ENCODE measurements at regions not wholly inside any gene's neighbourhood (a gene's known extent, or its start where the extent isn't known, plus 50 kb on each side); places are given as distances from the start of the nearest gene placed in this dataset.

DNA sequence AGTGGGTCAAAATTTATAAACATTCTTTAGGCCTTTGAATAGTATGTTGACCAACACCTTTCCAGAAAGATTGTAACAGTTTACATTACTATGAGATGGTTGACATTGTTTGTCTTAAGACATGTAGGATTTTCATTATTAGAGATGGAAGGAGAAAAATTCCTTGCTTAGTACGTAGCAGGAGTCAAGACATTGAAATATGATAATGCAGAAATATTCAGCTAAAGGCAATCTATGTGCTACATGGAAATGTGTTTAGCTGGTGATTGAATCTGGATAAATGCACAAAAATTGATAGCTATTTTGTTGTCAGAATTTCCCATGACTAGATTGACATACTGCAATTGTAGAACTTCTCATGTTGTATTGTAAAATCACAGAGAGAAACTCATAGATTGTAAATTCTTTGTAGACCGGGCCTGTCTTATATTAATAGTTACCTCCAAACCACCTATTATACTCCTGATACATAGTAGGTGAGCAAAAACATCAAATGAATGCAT is 370.4 kb upstream of the CBLB start:
- Histone ChIP-seq H3K4me1 (ENCODE audit: control insufficient read depth in 2 of 2, insufficient read depth in 2 of 2, low read length in 2 of 2) (no peaks in the 10 kb centered on the region), H3K9ac (ENCODE audit: low read depth in 1 of 2, low read length in 2 of 2) (no peak overlapping the region)

GRCh38 chr3:106241593-106241992 is 372.8 kb upstream of the CBLB start:
- Histone ChIP-seq H3K36me3 (ENCODE audit: control insufficient read depth in 2 of 2, insufficient read depth in 2 of 2, low read length in 2 of 2) (no peaks in the 10 kb centered on the region), H3K9ac (ENCODE audit: low read depth in 1 of 2, low read length in 2 of 2) (no peak overlapping the region), H3K4me1 (ENCODE audit: control insufficient read depth in 2 of 2, insufficient read depth in 2 of 2, low read length in 2 of 2) (no peaks in the 10 kb centered on the region), H3K4me3 (ENCODE audit: low read length in 2 of 2) (no peak overlapping the region), H3K27ac (ENCODE audit: low read depth in 2 of 2, low read length in 2 of 2) (no peak overlapping the region), H3K27me3 (ENCODE audit: control insufficient read depth in 2 of 2, insufficient read depth in 2 of 2, low read length in 2 of 2) (no peaks in the 10 kb centered on the region), H3K9me3 (ENCODE audit: control insufficient read depth in 2 of 2, low read length in 2 of 2) (no peaks in the 10 kb centered on the region)

More for the DNA sequence above, 370.4 kb upstream of the CBLB start:
- Histone ChIP-seq H3K4me3 (ENCODE audit: low read length in 2 of 2) (no peak overlapping the region), H3K27ac (ENCODE audit: low read depth in 2 of 2, low read length in 2 of 2) (no peak overlapping the region), H3K9me3 (ENCODE audit: control insufficient read depth in 2 of 2, low read length in 2 of 2) (no peaks in the 10 kb centered on the region), H3K36me3 (ENCODE audit: control insufficient read depth in 2 of 2, insufficient read depth in 2 of 2, low read length in 2 of 2) (no peaks in the 10 kb centered on the region), H3K27me3 (ENCODE audit: control insufficient read depth in 2 of 2, insufficient read depth in 2 of 2, low read length in 2 of 2) (no peaks in the 10 kb centered on the region)

DNA sequence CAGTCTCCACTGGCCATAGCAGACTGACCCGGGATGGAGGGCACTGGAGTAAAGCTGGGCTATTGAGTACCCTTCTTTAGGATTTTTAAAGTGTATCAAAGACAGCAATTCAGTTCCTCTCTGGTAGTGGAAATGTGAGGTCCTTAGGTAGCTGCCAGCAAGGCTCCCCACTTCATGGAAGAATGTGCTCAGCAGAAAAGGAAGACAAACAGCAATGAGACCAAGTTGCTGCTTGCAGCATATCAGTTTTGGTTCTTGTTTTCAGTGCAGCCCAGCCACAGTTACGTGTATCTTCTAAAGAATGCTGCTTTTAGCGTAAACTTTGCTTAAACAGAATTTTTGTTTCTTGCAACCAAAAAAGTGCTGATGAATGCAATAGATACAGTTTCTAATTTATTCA is 374.0 kb upstream of the CBLB start:
- Histone ChIP-seq H3K9me3 (ENCODE audit: control insufficient read depth in 2 of 2, low read length in 2 of 2) (no peaks in the 10 kb centered on the region), H3K4me3 (ENCODE audit: low read length in 2 of 2) (no peak overlapping the region), H3K9ac (ENCODE audit: low read depth in 1 of 2, low read length in 2 of 2) (no peak overlapping the region), H3K36me3 (ENCODE audit: control insufficient read depth in 2 of 2, insufficient read depth in 2 of 2, low read length in 2 of 2) (no peaks in the 10 kb centered on the region), H3K27me3 (ENCODE audit: control insufficient read depth in 2 of 2, insufficient read depth in 2 of 2, low read length in 2 of 2) (no peaks in the 10 kb centered on the region), H3K27ac (ENCODE audit: low read depth in 2 of 2, low read length in 2 of 2) (no peak overlapping the region), H3K4me1 (ENCODE audit: control insufficient read depth in 2 of 2, insufficient read depth in 2 of 2, low read length in 2 of 2) (no peaks in the 10 kb centered on the region)

GRCh38 chr3:106245400-106245799 is 376.6 kb upstream of the CBLB start:
- Histone ChIP-seq H3K27me3 (ENCODE audit: control insufficient read depth in 2 of 2, insufficient read depth in 2 of 2, low read length in 2 of 2) (no peaks in the 10 kb centered on the region), H3K9me3 (ENCODE audit: control insufficient read depth in 2 of 2, low read length in 2 of 2) (no peaks in the 10 kb centered on the region), H3K9ac (ENCODE audit: low read depth in 1 of 2, low read length in 2 of 2) (no peak overlapping the region), H3K4me3 (ENCODE audit: low read length in 2 of 2) (no peak overlapping the region), H3K4me1 (ENCODE audit: control insufficient read depth in 2 of 2, insufficient read depth in 2 of 2, low read length in 2 of 2) (no peaks in the 10 kb centered on the region), H3K36me3 (ENCODE audit: control insufficient read depth in 2 of 2, insufficient read depth in 2 of 2, low read length in 2 of 2) (no peaks in the 10 kb centered on the region), H3K27ac (ENCODE audit: low read depth in 2 of 2, low read length in 2 of 2) (no peak overlapping the region)

DNA sequence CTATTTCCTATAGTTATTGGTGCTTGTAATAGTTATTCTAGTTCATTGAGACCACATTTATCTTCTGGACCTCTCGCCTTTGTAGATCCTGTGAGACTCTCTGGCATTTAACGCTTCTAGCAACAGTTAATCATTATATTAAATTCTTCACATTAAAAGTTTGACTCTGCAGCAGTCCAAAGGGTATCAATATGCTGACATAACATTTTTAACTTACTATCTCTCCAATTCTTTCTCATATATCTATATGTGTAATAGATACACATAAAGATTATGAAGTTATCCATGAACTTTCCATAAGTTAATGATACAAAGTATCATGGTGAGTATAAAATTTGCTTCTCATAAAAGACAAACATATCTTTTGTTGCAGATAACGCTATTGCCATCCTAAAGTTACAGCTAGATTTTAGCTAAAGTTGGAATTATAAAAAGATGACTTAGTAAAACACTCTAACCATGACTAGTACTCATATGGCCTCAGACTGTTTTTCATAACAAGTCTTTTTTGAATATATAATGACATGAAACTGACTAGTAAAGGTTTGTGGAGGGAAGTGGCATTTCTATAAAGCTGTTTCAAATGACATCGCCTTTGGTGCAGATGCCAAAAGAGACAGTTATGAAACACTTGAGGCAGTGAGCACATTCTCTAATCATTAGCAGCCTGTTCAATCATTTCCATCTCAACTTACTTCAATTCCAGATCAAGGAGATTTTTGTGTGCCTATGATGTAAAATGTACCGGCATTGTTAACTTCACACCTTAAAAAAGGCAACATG is 379.3 kb upstream of the CBLB start:
- no peaks in the 10 kb centered on the region for H3K4me1 ChIP-seq (ENCODE audit: control insufficient read depth in 2 of 2, insufficient read depth in 2 of 2, low read length in 2 of 2)
- H3K27ac ChIP-seq (ENCODE audit: low read depth in 2 of 2, low read length in 2 of 2) = no peak overlapping the region
- H3K9ac ChIP-seq (ENCODE audit: low read depth in 1 of 2, low read length in 2 of 2) = no peak overlapping the region
- no peaks in the 10 kb centered on the region for H3K36me3 ChIP-seq (ENCODE audit: control insufficient read depth in 2 of 2, insufficient read depth in 2 of 2, low read length in 2 of 2)
- no peak overlapping the region for H3K4me3 ChIP-seq (ENCODE audit: low read length in 2 of 2)
- peaks cover 0 to 5% of the 10 kb centered on the region in 2 donors for H3K9me3 ChIP-seq (ENCODE audit: control insufficient read depth in 2 of 2, low read length in 2 of 2)
- no peaks in the 10 kb centered on the region for H3K27me3 ChIP-seq (ENCODE audit: control insufficient read depth in 2 of 2, insufficient read depth in 2 of 2, low read length in 2 of 2)

DNA sequence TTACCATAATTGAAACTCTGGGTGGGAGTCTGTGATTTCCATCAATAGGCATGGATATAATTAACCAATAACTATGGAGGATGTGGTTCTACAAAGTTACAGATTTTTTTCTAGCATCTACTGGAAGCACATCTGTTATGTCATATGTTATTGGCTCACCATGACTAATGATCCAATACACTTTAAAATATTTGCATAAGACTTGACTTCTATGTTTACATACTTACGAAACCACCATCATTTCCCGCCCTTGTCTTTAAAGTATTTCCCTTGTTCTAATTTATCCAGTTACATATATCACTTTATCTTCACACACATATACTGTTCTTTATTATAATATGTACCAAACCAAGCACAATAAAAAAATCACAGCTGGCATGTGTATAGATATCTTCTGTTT is 380.3 kb upstream of the CBLB start:
- no peak overlapping the region for H3K9ac ChIP-seq (ENCODE audit: low read depth in 1 of 2, low read length in 2 of 2)
- H3K27ac ChIP-seq (ENCODE audit: low read depth in 2 of 2, low read length in 2 of 2) = no peak overlapping the region
- no peaks in the 10 kb centered on the region for H3K36me3 ChIP-seq (ENCODE audit: control insufficient read depth in 2 of 2, insufficient read depth in 2 of 2, low read length in 2 of 2)
- no peak overlapping the region for H3K4me3 ChIP-seq (ENCODE audit: low read length in 2 of 2)
- H3K27me3 ChIP-seq (ENCODE audit: control insufficient read depth in 2 of 2, insufficient read depth in 2 of 2, low read length in 2 of 2) = no peaks in the 10 kb centered on the region
- H3K4me1 ChIP-seq (ENCODE audit: control insufficient read depth in 2 of 2, insufficient read depth in 2 of 2, low read length in 2 of 2) = no peaks in the 10 kb centered on the region
- peaks cover 0 to 5% of the 10 kb centered on the region in 2 donors for H3K9me3 ChIP-seq (ENCODE audit: control insufficient read depth in 2 of 2, low read length in 2 of 2)

- Histone ChIP-seq H3K4me1 (ENCODE audit: control insufficient read depth in 2 of 2, insufficient read depth in 2 of 2, low read length in 2 of 2) (no peaks in the 10 kb centered on the region), H3K27me3 (ENCODE audit: control insufficient read depth in 2 of 2, insufficient read depth in 2 of 2, low read length in 2 of 2) (no peaks in the 10 kb centered on the region), H3K9me3 (ENCODE audit: control insufficient read depth in 2 of 2, low read length in 2 of 2) (peaks cover 0 to 5% of the 10 kb centered on the region in 2 donors), H3K4me3 (ENCODE audit: low read length in 2 of 2) (no peak overlapping the region), H3K9ac (ENCODE audit: low read depth in 1 of 2, low read length in 2 of 2) (no peak overlapping the region), H3K27ac (ENCODE audit: low read depth in 2 of 2, low read length in 2 of 2) (no peak overlapping the region), H3K36me3 (ENCODE audit: control insufficient read depth in 2 of 2, insufficient read depth in 2 of 2, low read length in 2 of 2) (no peaks in the 10 kb centered on the region)
Measured at GRCh38 chr3:106249981-106250380, 381.2 kb upstream of the CBLB start.

- Histone ChIP-seq H3K36me3 (ENCODE audit: control insufficient read depth in 2 of 2, insufficient read depth in 2 of 2, low read length in 2 of 2) (no peaks in the 10 kb centered on the region), H3K9me3 (ENCODE audit: control insufficient read depth in 2 of 2, low read length in 2 of 2) (peaks cover 0 to 5% of the 10 kb centered on the region in 2 donors), H3K4me1 (ENCODE audit: control insufficient read depth in 2 of 2, insufficient read depth in 2 of 2, low read length in 2 of 2) (no peaks in the 10 kb centered on the region), H3K9ac (ENCODE audit: low read depth in 1 of 2, low read length in 2 of 2) (no peak overlapping the region), H3K27me3 (ENCODE audit: control insufficient read depth in 2 of 2, insufficient read depth in 2 of 2, low read length in 2 of 2) (no peaks in the 10 kb centered on the region), H3K27ac (ENCODE audit: low read depth in 2 of 2, low read length in 2 of 2) (no peak overlapping the region), H3K4me3 (ENCODE audit: low read length in 2 of 2) (no peak overlapping the region)
Measured at GRCh38 chr3:106251160-106251892, 382.5 kb upstream of the CBLB start.

- Histone ChIP-seq H3K9ac (ENCODE audit: low read depth in 1 of 2, low read length in 2 of 2) (no peak overlapping the region), H3K9me3 (ENCODE audit: control insufficient read depth in 2 of 2, low read length in 2 of 2) (peaks cover 0 to 5% of the 10 kb centered on the region in 2 donors), H3K36me3 (ENCODE audit: control insufficient read depth in 2 of 2, insufficient read depth in 2 of 2, low read length in 2 of 2) (no peaks in the 10 kb centered on the region), H3K27ac (ENCODE audit: low read depth in 2 of 2, low read length in 2 of 2) (no peak overlapping the region), H3K4me3 (ENCODE audit: low read length in 2 of 2) (no peak overlapping the region), H3K4me1 (ENCODE audit: control insufficient read depth in 2 of 2, insufficient read depth in 2 of 2, low read length in 2 of 2) (no peaks in the 10 kb centered on the region), H3K27me3 (ENCODE audit: control insufficient read depth in 2 of 2, insufficient read depth in 2 of 2, low read length in 2 of 2) (no peaks in the 10 kb centered on the region)
Measured at GRCh38 chr3:106255870-106256248, 387.0 kb upstream of the CBLB start.

GRCh38 chr3:106256249-106256957 is 387.6 kb upstream of the CBLB start:
- H3K4me3 ChIP-seq (ENCODE audit: low read length in 2 of 2) = no peak overlapping the region
- no peaks in the 10 kb centered on the region for H3K36me3 ChIP-seq (ENCODE audit: control insufficient read depth in 2 of 2, insufficient read depth in 2 of 2, low read length in 2 of 2)

More at GRCh38 chr3:106256249-106256957, 387.6 kb upstream of the CBLB start:
- Histone ChIP-seq H3K9ac (ENCODE audit: low read depth in 1 of 2, low read length in 2 of 2) (no peak overlapping the region), H3K27me3 (ENCODE audit: control insufficient read depth in 2 of 2, insufficient read depth in 2 of 2, low read length in 2 of 2) (no peaks in the 10 kb centered on the region), H3K9me3 (ENCODE audit: control insufficient read depth in 2 of 2, low read length in 2 of 2) (no peaks in the 10 kb centered on the region), H3K4me1 (ENCODE audit: control insufficient read depth in 2 of 2, insufficient read depth in 2 of 2, low read length in 2 of 2) (no peaks in the 10 kb centered on the region), H3K27ac (ENCODE audit: low read depth in 2 of 2, low read length in 2 of 2) (no peak overlapping the region)
